GM21390 (cell line): ENCODE measurements at regions not wholly inside any gene's neighbourhood (a gene's known extent, or its start where the extent isn't known, plus 50 kb on each side); places are given as distances from the start of the nearest gene placed in this dataset.
"Not testable (repeated sequence)": the region's sequence is repeated elsewhere in the genome, so short reads cannot be mapped to it uniquely, and the experiment has no call there.

Source experiments
- ATAC-seq: cut with Tn5 transposase; IDR thresholded peaks from one replicate; pipeline ENCODE4 v1.9.1; 2021; ENCODE audit not compliant: unreplicated experiment

DNA sequence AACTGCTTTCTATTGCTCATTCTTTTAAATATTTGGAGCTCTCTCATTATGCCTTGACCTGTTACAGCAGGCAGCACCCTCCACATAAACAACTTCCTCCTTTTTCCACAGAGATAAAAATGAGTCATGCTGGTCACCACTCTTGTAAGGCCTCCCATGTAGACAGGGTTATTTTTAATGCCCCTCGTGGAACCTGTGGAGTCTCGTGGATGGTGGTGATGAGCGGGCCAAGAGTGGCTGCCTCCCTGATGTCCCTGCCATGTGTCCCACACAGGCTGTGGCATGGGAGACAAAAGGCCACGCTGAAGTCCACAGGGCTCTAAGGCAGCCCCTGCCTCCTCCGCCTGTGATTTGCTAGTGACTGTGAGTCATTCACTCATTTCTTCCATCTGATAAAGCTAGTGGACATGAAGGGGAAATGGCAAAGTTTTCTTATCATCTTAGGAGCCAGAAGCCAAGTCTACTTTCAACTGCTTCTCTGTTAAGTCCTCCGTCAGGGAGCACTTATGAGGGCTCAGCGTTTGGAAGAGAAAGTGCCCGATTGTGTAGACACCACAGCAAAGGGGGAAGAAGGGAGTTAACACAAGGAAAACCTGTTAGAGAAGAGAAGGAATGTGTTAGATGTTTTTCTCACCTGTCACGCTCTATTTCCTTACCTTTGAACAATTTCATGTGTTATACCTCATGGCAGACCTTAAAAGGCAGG lies 121.6 kb upstream of the FAT1 start:
- no peak for ATAC-seq

DNA sequence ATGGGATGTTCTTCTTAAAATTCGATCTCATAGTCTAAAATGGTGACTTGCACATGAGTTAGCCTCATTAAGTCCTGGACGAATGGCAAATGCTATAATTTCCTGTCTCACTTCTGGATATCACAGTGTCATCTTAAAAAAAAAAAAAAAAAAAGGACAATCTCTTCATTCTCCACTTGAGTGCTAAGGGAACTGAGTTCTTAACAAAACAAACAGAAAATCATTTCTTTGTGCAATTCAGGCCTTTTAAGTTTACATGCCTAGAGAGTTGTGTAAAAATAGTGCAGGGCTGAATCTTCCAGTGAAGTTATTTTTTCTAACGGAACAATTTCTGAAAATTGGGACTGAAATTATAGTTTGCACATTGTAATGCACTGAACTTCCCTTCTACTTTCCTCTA lies 122.8 kb upstream of the FAT1 start:
- no peak for ATAC-seq

DNA sequence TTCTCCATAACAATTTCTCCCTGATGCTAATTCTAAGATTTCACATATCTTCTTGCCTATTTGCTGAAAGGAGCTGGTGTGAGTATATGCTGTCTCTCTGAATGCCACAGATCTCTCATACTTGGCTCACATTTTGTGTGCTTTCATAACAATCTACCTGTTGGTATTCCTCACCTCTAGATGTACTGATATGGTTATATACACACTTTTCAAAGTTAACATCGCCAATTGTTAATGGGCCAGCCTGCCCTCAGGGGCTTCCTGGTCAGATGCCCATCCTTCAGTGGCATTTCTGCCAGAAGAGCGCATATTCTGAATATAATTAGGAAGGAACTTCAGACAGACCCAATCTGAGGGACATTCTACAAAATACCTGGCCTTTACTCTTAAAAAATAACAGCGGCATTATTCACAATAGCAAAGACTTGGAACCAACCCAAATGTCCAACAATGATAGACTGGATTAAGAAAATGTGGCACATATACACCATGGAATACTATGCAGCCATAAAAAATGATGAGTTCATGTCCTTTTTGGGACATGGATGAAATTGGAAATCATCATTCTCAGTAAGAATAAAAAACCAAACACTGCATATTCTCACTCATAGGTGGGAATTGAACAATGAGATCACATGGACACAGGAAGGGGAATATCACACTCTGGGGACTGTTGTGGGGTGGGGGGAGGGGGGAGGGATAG lies 123.9 kb upstream of the FAT1 start:
- not testable (repeated sequence) for ATAC-seq

GRCh38 chr4:186848437-186848836 lies 124.8 kb upstream of the FAT1 start:
- ATAC-seq = no peak

DNA sequence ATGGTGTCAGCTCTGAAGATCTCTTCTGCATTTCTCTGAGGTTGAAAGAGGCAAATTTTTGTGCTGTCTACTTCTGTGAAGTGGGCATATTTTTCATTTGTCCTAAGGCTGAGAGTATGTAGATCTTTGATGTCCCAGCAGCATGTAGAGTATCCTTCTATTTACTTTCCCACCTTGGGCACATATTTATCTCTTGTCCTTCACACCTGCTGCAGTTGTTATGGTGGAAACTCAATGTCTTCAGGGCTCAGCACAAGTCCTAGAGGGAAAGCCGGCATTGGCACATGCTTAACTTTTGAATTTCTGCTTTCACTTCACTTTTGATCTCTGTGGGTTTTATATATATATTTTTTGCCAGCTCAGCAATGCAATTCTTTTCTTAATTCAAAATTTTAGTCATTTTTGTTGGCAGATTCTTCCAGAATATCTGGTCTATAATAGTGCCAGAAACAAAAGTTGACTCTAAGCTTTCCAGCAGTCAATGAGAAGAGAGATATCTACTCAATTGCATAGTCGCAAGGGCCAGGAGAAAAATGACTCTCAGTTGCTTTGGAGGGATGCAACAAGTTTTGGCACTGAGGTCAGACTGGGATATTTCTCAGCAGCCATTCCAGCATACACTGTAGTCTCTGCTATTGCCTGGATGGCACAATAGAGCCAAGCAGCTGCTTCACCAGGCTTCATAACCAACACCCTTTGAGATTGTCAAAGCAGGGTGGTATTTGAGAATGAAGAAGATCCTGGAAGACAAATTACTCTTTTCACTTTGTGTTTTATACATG lies 127.8 kb upstream of the FAT1 start:
- no peak for ATAC-seq

GRCh38 chr4:186852073-186852420 lies 128.4 kb upstream of the FAT1 start:
- no peak for ATAC-seq

DNA sequence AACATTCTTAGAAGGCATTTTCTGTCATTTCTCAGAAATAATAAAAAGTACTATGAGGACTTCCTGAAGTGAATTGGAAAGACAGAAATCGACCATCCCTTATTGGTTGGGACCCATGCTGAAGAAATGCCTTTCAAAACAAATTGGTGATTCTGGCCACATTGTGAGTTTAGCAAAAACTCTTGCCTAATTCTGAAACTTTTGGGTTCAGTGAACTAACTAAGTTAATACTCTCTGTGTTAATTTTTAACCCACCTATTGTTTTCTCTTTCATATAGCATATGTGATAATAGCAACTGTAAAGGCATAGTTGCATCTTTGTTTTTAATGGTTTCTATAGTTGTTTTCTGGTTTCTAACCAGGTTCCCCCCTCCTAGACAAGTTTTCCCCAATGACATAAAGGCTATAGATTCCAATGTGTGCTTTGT lies 129.3 kb upstream of the FAT1 start:
- ATAC-seq = peak; percentile 57

DNA sequence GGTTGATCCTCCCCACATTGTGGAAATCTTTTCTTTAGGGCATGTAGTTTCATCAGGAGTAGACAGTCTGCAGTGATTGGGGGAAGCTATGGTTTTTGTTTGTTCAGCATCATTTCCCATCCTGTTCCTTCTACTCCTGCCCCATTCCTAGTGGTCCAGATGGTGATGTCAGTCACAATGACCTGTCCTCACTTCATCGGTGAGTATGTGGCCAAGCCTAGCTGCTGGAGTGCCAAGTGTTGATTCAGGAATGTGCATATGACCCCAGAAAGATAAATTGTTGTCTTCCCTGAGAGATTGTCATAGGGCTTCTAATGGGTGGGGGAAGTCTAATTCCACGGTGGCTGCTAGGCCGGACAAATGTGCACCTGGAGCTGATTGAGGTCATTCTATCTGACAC lies 130.6 kb upstream of the FAT1 start:
- no peak for ATAC-seq

- no peak for ATAC-seq
Observed at GRCh38 chr4:186855111-186855510, 131.5 kb upstream of the FAT1 start.

GRCh38 chr4:186857793-186858192 lies 134.1 kb upstream of the FAT1 start:
- ATAC-seq = no peak

- ATAC-seq = no peak
Observed at GRCh38 chr4:186858355-186858754, 134.7 kb upstream of the FAT1 start.

GRCh38 chr4:186859420-186859819 lies 135.8 kb upstream of the FAT1 start:
- no peak for ATAC-seq

GRCh38 chr4:186861317-186861716 lies 137.7 kb upstream of the FAT1 start:
- ATAC-seq = no peak

- ATAC-seq = no peak
Observed at GRCh38 chr4:186871856-186872255, 148.2 kb upstream of the FAT1 start.

- not testable (repeated sequence) for ATAC-seq
Observed at GRCh38 chr4:186873095-186873494, 149.4 kb upstream of the FAT1 start.

DNA sequence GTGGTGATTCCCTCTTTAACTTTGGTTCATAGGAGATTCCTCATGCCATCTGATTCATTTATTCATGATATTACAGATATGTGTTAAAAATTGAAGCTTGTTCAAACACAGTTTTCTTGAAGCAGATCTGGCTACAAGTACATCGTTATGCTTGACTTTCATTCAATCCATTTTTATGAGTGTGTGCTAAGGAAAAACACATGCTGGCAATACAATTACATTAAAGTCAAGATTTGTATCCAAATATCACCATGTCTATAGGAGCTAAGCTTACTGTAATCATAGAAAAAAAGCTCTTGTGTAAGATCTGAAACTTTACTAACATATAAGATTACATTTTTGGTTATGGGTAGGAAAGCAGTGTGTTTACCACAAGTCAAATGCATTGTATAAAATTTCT lies 151.8 kb upstream of the FAT1 start:
- ATAC-seq = no peak

- ATAC-seq = no peak
Observed at GRCh38 chr4:186876961-186877626, 153.4 kb upstream of the FAT1 start.

GRCh38 chr4:186878203-186878776 lies 154.6 kb upstream of the FAT1 start:
- no peak for ATAC-seq

DNA sequence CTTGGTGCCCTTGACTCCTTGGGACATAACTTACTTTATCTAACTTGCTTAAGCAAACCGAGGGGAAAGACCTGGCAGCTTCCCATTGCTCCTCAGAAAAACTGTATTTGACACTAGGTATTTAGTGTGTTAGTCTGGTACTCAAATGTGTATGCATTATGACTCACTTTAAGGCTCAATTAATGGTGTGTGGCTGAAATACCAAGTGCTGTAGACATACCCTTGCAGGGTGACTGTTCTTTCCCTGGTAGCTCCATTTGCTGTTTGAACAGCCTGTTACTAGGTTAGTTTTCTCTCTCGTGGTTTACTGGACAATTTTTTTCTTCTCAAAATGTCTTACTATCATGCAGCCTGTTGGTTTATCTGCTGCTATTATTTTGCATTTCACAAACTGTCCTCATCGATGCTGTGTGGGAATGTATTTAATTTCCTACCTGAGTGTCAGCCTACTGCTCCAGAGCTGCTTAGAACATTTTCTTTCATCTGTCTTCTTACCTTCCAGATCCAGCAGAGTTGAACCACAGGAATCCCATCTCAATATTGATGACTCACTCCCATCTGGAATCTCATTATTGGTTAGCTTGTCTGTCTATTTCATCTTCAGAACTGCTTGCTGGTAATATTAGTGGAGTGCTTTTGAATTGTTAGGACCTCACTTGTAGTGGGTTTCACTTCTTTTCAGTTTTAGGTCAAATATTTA lies 158.0 kb upstream of the FAT1 start:
- no peak for ATAC-seq

DNA sequence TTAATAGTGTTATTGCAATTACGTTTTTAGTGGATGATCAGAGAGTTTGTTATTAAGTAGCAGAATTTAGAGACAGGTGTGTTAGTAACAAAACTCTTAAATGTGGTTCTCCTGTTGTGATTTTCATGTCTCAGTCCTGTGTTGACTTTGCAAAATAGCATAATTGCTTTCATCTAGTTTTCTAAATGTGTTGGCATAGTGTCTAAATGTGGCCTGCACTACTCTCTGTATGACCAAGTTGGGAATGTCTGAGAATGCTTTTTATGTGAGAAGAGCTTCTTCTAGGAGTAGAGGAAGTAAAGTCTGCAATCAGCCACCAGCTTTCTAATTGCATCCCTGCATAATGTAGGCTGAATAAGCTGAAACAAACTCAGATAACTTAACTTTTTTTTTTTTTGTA lies 158.6 kb upstream of the FAT1 start:
- ATAC-seq = no peak

- no peak for ATAC-seq
Observed at GRCh38 chr4:186885289-186885688, 161.6 kb upstream of the FAT1 start.
